CD14-positive monocyte (primary cell): ENCODE measurements at regions not wholly inside any gene's neighbourhood (a gene's known extent, or its start where the extent isn't known, plus 50 kb on each side); places are given as distances from the start of the nearest gene placed in this dataset.

Experiments used
- DNase-seq, 3 donors: peaks; one replicate each; pipeline ENCODE4 v3.0.0-alpha.2; 2011 to 2022
- H2AFZ ChIP-seq: 2 replicates; pipeline ENCODE4 v1.6.0; 2012; ENCODE audit warnings: mild to moderate bottlenecking, low read depth, low read length, inconsistent platforms; ENCODE audit not compliant: insufficient read depth, poor library complexity, severe bottlenecking
- H3K27ac ChIP-seq, 2 donors: 1 replicate in 1 of 2; 2 replicates in 1 of 2; pipeline ENCODE4 v1.5.1; 2012 to 2013; ENCODE audit warnings: low read length in 2 of 2, control low read depth in 1 of 2, inconsistent platforms in 1 of 2, low read depth in 1 of 2, mild to moderate bottlenecking in 1 of 2
- H3K27me3 ChIP-seq, 2 donors: one replicate each; pipeline versions ENCODE4 v1.6.0 to v1.6.1; 2011 to 2013; ENCODE audit warnings: low read length in 2 of 2; ENCODE audit not compliant: control insufficient read depth in 2 of 2, insufficient read depth in 2 of 2
- H3K36me3 ChIP-seq, 2 donors: replicated peaks in 1 of 2; 1 replicate in 1 of 2; 2 replicates in 1 of 2; pipeline versions ENCODE4 v1.5.1 to v1.6.1; 2012 to 2013; ENCODE audit warnings: low read length in 2 of 2, control low read depth in 1 of 2, inconsistent platforms in 1 of 2, mild to moderate bottlenecking in 1 of 2; ENCODE audit not compliant: insufficient read depth in 2 of 2, control insufficient read depth in 1 of 2
- H3K4me1 ChIP-seq, 2 donors: 1 replicate in 1 of 2; 2 replicates in 1 of 2; pipeline versions ENCODE4 v1.5.1 to v1.6.1; 2012 to 2013; ENCODE audit warnings: low read length in 2 of 2, control low read depth in 1 of 2, inconsistent platforms in 1 of 2, mild to moderate bottlenecking in 1 of 2, moderate library complexity in 1 of 2; ENCODE audit not compliant: insufficient read depth in 2 of 2, control insufficient read depth in 1 of 2
- H3K4me2 ChIP-seq: replicated peaks from 2 replicates; pipeline ENCODE3; 2012; ENCODE audit warnings: low read length, moderate library complexity, mild to moderate bottlenecking; ENCODE audit not compliant: poor library complexity, severe bottlenecking; ENCODE audit errors: extremely low read depth
- H3K4me3 ChIP-seq, 3 experiments: fragments of 200-600 bp in 1 of 3; sonication (generic) in 1 of 3; replicated peaks in 1 of 3; 1 replicate in 2 of 3; 2 replicates in 1 of 3; pipeline ENCODE4 v1.5.1; 2011 to 2013; ENCODE audit warnings: low read length in 3 of 3, mild to moderate bottlenecking in 3 of 3, control low read depth in 2 of 3, low read depth in 2 of 3, inconsistent platforms in 1 of 3, moderate library complexity in 1 of 3
- H3K79me2 ChIP-seq: 2 replicates; pipeline ENCODE4 v1.6.0; 2012; ENCODE audit warnings: mild to moderate bottlenecking, control low read depth, inconsistent platforms, low read length, moderate library complexity; ENCODE audit not compliant: insufficient read depth
- H3K9ac ChIP-seq: 2 replicates; pipeline ENCODE4 v1.6.0; 2017; ENCODE audit warnings: low read length, mild to moderate bottlenecking; ENCODE audit not compliant: insufficient read depth, poor library complexity, severe bottlenecking
- H3K9me3 ChIP-seq, 2 donors: replicated peaks in 1 of 2; 1 replicate in 1 of 2; 2 replicates in 1 of 2; pipeline versions ENCODE4 v1.5.1 to v1.6.1; 2012 to 2013; ENCODE audit warnings: low read length in 2 of 2, control low read depth in 1 of 2; ENCODE audit not compliant: control insufficient read depth in 1 of 2, insufficient read depth in 1 of 2
- H4K20me1 ChIP-seq: 2 replicates; pipeline ENCODE4 v1.6.0; 2012; ENCODE audit warnings: mild to moderate bottlenecking, low read length, control low read depth, moderate library complexity; ENCODE audit not compliant: insufficient read depth
- H3K27ac Mint-ChIP-seq, 7 donors: one replicate each; pipeline ENCODE4 v1.8.0; 2020; ENCODE audit warnings: mild to moderate bottlenecking in 7 of 7, mixed read lengths in 7 of 7, moderate library complexity in 6 of 7, inconsistent platforms in 2 of 7
- H3K27me3 Mint-ChIP-seq, 3 donors: one replicate each; pipeline ENCODE4 v1.8.0; 2021 to 2022; ENCODE audit warnings: low read depth in 3 of 3, mild to moderate bottlenecking in 3 of 3, mixed read lengths in 3 of 3, moderate library complexity in 3 of 3, inconsistent platforms in 1 of 3
- H3K36me3 Mint-ChIP-seq, 2 donors: one replicate each; pipeline ENCODE4 v1.8.0; 2020; ENCODE audit warnings: mixed read lengths in 2 of 2, inconsistent platforms in 1 of 2, mild to moderate bottlenecking in 1 of 2
- H3K4me1 Mint-ChIP-seq: one replicate; pipeline ENCODE4 v1.8.0; 2020; ENCODE audit warnings: mild to moderate bottlenecking, mixed read lengths
- H3K4me3 Mint-ChIP-seq, 2 donors: one replicate each; pipeline ENCODE4 v1.8.0; 2020; ENCODE audit warnings: mild to moderate bottlenecking in 2 of 2, mixed read lengths in 2 of 2, moderate library complexity in 1 of 2
- H3K9me3 Mint-ChIP-seq, 7 donors: one replicate each; pipeline ENCODE4 v1.8.0; 2020 to 2022; ENCODE audit warnings: mixed read lengths in 7 of 7, mild to moderate bottlenecking in 6 of 7, moderate library complexity in 6 of 7, inconsistent platforms in 2 of 7
- WGBS: methylation state at CpG from one replicate; pipeline ENCODE4 v1.1.5; 2013; ENCODE audit warnings: missing lambda C conversion rate; ENCODE audit not compliant: insufficient coverage; 5-methylcytosine and 5-hydroxymethylcytosine counted together
- intact Hi-C, 2 donors: fragments of 100-400 bp; cut with micrococcal nuclease; formaldehyde crosslinking; loops; one replicate each; pipeline versions ENCODE4 v1.15.0 to v1.15.1; 2023
- TF ChIP-seq, protein P1 (sequence below): fragments of 200-600 bp; IDR thresholded peaks from one replicate; pipeline ENCODE4 v1.8.0; 2022; ENCODE audit warnings: antibody characterized with exemption, mild to moderate bottlenecking

DNA sequence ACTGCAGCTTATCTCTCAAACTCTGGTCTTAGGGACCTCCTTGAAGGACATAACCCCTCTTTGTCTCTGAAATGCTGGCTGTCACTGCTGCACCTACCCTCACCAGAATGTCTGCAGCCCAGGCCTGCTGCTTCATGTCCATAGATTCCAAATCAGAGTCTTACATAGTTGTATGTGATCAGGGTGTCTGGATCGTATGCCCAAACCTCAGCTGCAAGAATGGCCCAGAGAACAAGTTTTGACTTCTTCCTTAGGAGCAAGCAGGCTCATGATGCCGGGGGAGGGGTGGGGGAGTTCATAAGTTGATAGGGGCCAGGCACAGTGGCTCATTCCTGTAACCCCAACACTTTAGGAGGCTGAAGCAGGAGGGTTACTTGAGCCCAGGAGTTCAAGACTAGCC, 55.8 kb upstream of the RMDN2 start:
- Histone ChIP-seq H3K9me3 (no peaks in the 10 kb centered on the region), H3K27me3 (no peaks in the 10 kb centered on the region), H3K79me2 (no peaks in the 10 kb centered on the region), H3K27ac (no peak overlapping the region), H3K4me3 (no peak overlapping the region), H3K4me1 (peaks cover 11 to 22% of the 10 kb centered on the region in 2 donors), H3K9ac (no peak overlapping the region), H3K36me3 (no peaks in the 10 kb centered on the region), H2AFZ (no peak overlapping the region), H3K4me2 (no peak overlapping the region), H4K20me1 (no peaks in the 10 kb centered on the region)
- TF ChIP-seq, protein P1, sequence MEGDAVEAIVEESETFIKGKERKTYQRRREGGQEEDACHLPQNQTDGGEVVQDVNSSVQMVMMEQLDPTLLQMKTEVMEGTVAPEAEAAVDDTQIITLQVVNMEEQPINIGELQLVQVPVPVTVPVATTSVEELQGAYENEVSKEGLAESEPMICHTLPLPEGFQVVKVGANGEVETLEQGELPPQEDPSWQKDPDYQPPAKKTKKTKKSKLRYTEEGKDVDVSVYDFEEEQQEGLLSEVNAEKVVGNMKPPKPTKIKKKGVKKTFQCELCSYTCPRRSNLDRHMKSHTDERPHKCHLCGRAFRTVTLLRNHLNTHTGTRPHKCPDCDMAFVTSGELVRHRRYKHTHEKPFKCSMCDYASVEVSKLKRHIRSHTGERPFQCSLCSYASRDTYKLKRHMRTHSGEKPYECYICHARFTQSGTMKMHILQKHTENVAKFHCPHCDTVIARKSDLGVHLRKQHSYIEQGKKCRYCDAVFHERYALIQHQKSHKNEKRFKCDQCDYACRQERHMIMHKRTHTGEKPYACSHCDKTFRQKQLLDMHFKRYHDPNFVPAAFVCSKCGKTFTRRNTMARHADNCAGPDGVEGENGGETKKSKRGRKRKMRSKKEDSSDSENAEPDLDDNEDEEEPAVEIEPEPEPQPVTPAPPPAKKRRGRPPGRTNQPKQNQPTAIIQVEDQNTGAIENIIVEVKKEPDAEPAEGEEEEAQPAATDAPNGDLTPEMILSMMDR, result no peak
- no peak for DNase-seq
- no peak overlapping the region for H3K4me3 Mint-ChIP-seq
- peaks cover 35% of the 10 kb centered on the region for H3K4me1 Mint-ChIP-seq
- no peaks in the 10 kb centered on the region for H3K9me3 Mint-ChIP-seq
- WGBS, result 100% methylated on average over 1 of the region's 2 CpGs
- H3K36me3 Mint-ChIP-seq, result peaks cover 0 to 2% of the 10 kb centered on the region in 2 donors
- intact Hi-C loops, result no loop called here
- H3K27ac Mint-ChIP-seq, result peak overlapping the region in 1 of 7 donors; percentile 3
- peaks cover 0 to 10% (median 2%) of the 10 kb centered on the region in 3 donors for H3K27me3 Mint-ChIP-seq

DNA sequence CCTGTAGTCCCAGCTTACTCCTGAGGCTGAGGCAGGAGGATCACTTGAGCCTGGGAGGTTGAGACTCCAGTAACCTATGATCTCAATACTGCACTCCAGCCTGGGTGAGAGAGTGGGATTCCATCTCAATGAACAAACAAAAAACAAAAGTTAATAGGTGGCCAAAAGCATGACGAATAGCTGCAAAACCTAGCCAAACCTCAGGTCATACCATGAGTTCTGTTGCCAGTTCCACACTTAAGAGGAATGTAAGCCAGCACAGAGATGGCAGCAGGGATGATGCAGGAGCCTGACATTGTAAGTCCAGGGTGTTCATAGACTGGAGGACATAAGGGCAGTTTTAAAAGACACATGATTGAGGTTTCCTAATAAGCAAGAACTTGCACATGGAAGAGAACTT, 55.3 kb upstream of the RMDN2 start:
- Mint-ChIP-seq H3K27ac (no peak overlapping the region), H3K36me3 (peaks cover 0 to 2% of the 10 kb centered on the region in 2 donors), H3K4me3 (no peak overlapping the region), H3K9me3 (no peaks in the 10 kb centered on the region), H3K4me1 (peaks cover 35% of the 10 kb centered on the region), H3K27me3 (peaks cover 1 to 10% (median 2%) of the 10 kb centered on the region in 3 donors)
- intact Hi-C loops, result no loop called here
- H3K9ac ChIP-seq, result no peak overlapping the region
- no peak overlapping the region for H3K4me3 ChIP-seq
- H3K4me2 ChIP-seq, result no peak overlapping the region
- 83% methylated on average over 1 of the region's 1 CpG for WGBS
- H3K36me3 ChIP-seq, result no peaks in the 10 kb centered on the region
- H3K79me2 ChIP-seq, result no peaks in the 10 kb centered on the region
- DNase-seq, result no peak
- H3K27ac ChIP-seq, result no peak overlapping the region
- H4K20me1 ChIP-seq, result no peaks in the 10 kb centered on the region
- H3K4me1 ChIP-seq, result peaks cover 11 to 22% of the 10 kb centered on the region in 2 donors
- H3K9me3 ChIP-seq, result no peaks in the 10 kb centered on the region
- TF ChIP-seq, protein P1, result no peak
- H2AFZ ChIP-seq, result no peak overlapping the region
- H3K27me3 ChIP-seq, result no peaks in the 10 kb centered on the region
